ENCODE measurements at regions not wholly inside any gene's neighbourhood (a gene's known extent, or its start where the extent isn't known, plus 50 kb on each side); places are given as distances from the start of the nearest gene placed in this dataset.
A peak's percentile ranks its signal among the peaks of the same experiment; 100 is the strongest.

- H3K4me2 ChIP-seq = no peak overlapping the region
- 0 out of 2 replicates have a peak, but pooled peaks cover 2% of the 10 kb centered on the region for H3K4me1 ChIP-seq (ENCODE audit: insufficient read depth)
- no peaks in the 10 kb centered on the region for H3K79me2 ChIP-seq (replicated peaks; ENCODE audit: insufficient read depth)
- H3K4me3 Mint-ChIP-seq = no peak overlapping the region
- no peaks in the 10 kb centered on the region for H3K9me3 Mint-ChIP-seq
- H3K27me3 Mint-ChIP-seq (ENCODE audit: insufficient read depth, low read depth, poor library complexity) = no peaks in the 10 kb centered on the region
- H3K27me3 ChIP-seq (ENCODE audit: insufficient read depth) = no peaks in the 10 kb centered on the region
- DNase-seq (ENCODE audit: low spot score) (peak; percentile 60), ATAC-seq (peak; percentile 54)
- H3K4me1 Mint-ChIP-seq = 0 out of 3 replicates have a peak, but pooled peaks cover under 1% of the 10 kb centered on the region
- peak; percentile 64 to 65 for TF ChIP-seq CTCF (conservative IDR thresholded peaks at IDR 0.05; ENCODE audit: low read depth in 2 of 2)
- no peak for TF ChIP-seq ZNF462 (CRISPR knock-in tag; IDR thresholded peaks at IDR 0.05)
- H3K36me3 ChIP-seq (ENCODE audit: insufficient read depth) = no peaks in the 10 kb centered on the region
- no peak overlapping the region for H3K27ac Mint-ChIP-seq
- H2AFZ ChIP-seq = no peak overlapping the region
- H3K36me3 Mint-ChIP-seq (ENCODE audit: low read depth) = no peaks in the 10 kb centered on the region
- H3F3A ChIP-seq (replicated peaks; ENCODE audit: low read depth) = no peaks in the 10 kb centered on the region
- no peaks in the 10 kb centered on the region for H4K20me1 ChIP-seq (replicated peaks; ENCODE audit: insufficient read depth)
- no peak overlapping the region for H3K27ac ChIP-seq (ENCODE audit: low read depth)
- no peak overlapping the region for H3K4me3 ChIP-seq
- H3K9me2 ChIP-seq (ENCODE audit: insufficient read depth) = no peaks in the 10 kb centered on the region
These were observed 1244.5 kb downstream of the PCDH9 start for GRCh38 chr13:65985612-65986011.

GRCh38 chr13:65977525-65977924, 1252.6 kb downstream of the PCDH9 start:
- no peak overlapping the region for H3K27ac ChIP-seq (ENCODE audit: low read depth)
- H3K4me3 ChIP-seq = no peak overlapping the region
- H3K79me2 ChIP-seq (replicated peaks; ENCODE audit: insufficient read depth) = no peaks in the 10 kb centered on the region
- no peak overlapping the region for H3K4me2 ChIP-seq
- H2AFZ ChIP-seq = no peak overlapping the region
- ATAC-seq (no peak), DNase-seq (ENCODE audit: low spot score) (no peak)
- Mint-ChIP-seq H3K27me3 (ENCODE audit: insufficient read depth, low read depth, poor library complexity) (peaks cover 4% of the 10 kb centered on the region), H3K36me3 (ENCODE audit: low read depth) (peaks cover 15% of the 10 kb centered on the region), H3K27ac (no peak overlapping the region), H3K4me1 (no peaks in the 10 kb centered on the region), H3K4me3 (no peak overlapping the region), H3K9me3 (peaks cover 22% of the 10 kb centered on the region)
- no peaks in the 10 kb centered on the region for H3K4me1 ChIP-seq (ENCODE audit: insufficient read depth)
- H4K20me1 ChIP-seq (replicated peaks; ENCODE audit: insufficient read depth) = no peaks in the 10 kb centered on the region
- H3F3A ChIP-seq (replicated peaks; ENCODE audit: low read depth) = no peaks in the 10 kb centered on the region
- no peaks in the 10 kb centered on the region for H3K27me3 ChIP-seq (ENCODE audit: insufficient read depth)
- H3K36me3 ChIP-seq (ENCODE audit: insufficient read depth) = no peaks in the 10 kb centered on the region; the same call in 1 of the 2 replicates
- H3K9me2 ChIP-seq (ENCODE audit: insufficient read depth) = peaks cover 2% of the 10 kb centered on the region; the same call in 1 of the 2 replicates
- no peak for TF ChIP-seq ETS1 (IDR thresholded peaks at IDR 0.05)

All from GM23338 (cell line).